H1 (cell line): ENCODE measurements at regions not wholly inside any gene's neighbourhood (a gene's known extent, or its start where the extent isn't known, plus 50 kb on each side); places are given as distances from the start of the nearest gene placed in this dataset.

Experiments used
- CTCF ChIA-PET: fragments of 300-600 bp; sonication (Branson Sonifier 250); formaldehyde crosslinking; loops from one replicate; lab custom pipeline; 2021; ENCODE audit not compliant: partially characterized antibody; lab: Charles Lee
- POLR2A ChIA-PET: fragments of 300-600 bp; sonication (Branson Sonifier 250); formaldehyde crosslinking; loops from one replicate; lab custom pipeline; 2021; ENCODE audit warnings: inconsistent platforms; ENCODE audit not compliant: partially characterized antibody; lab: Charles Lee
- DNase-seq, 2 experiments: peaks; one replicate each; pipeline versions ENCODE4 v3.0.0 to v3.0.0-alpha.2; 2010 to 2022; ENCODE audit warnings: low spot score in 2 of 2, low read depth in 1 of 2, mixed read lengths in 1 of 2
- FAIRE-seq: peaks from 2 replicates; lab custom pipeline; 2011; peaks lifted over from hg19 to GRCh38; lab: Jason Lieb, UNC
- H2AFZ ChIP-seq: 2 replicates; pipeline ENCODE4 v1.8.1; 2012; ENCODE audit warnings: low read length, inconsistent platforms
- H2AK5ac ChIP-seq: 2 replicates; pipeline ENCODE4 v1.6.1; 2013; ENCODE audit warnings: low read depth, low read length
- H2BK120ac ChIP-seq: replicated peaks from 2 replicates; pipeline ENCODE3; 2013; ENCODE audit warnings: low read depth, low read length, inconsistent platforms
- H2BK12ac ChIP-seq: 2 replicates; pipeline ENCODE4 v1.6.1; 2013; ENCODE audit warnings: low read depth, low read length
- H2BK15ac ChIP-seq: 2 replicates; pipeline ENCODE4 v1.6.1; 2013; ENCODE audit warnings: low read length
- H2BK20ac ChIP-seq: 2 replicates; pipeline ENCODE4 v1.6.1; 2013; ENCODE audit warnings: low read length
- H2BK5ac ChIP-seq: 2 replicates; pipeline ENCODE4 v1.6.1; 2013; ENCODE audit warnings: low read depth, low read length
- H3K14ac ChIP-seq: 2 replicates; pipeline ENCODE4 v1.6.1; 2013; ENCODE audit warnings: inconsistent platforms; ENCODE audit not compliant: insufficient read length
- H3K18ac ChIP-seq: 2 replicates; pipeline ENCODE4 v1.6.1; 2013; ENCODE audit warnings: low read length; ENCODE audit errors: extremely low read depth
- H3K23ac ChIP-seq: 2 replicates; pipeline ENCODE4 v1.6.1; 2013; ENCODE audit warnings: inconsistent platforms; ENCODE audit not compliant: insufficient read length
- H3K23me2 ChIP-seq: 2 replicates; pipeline ENCODE4 v1.6.1; 2013; ENCODE audit warnings: low read depth, low read length
- H3K27ac ChIP-seq: 2 replicates; pipeline ENCODE4 v1.6.1; 2011; ENCODE audit warnings: low read depth, low read length, inconsistent platforms
- H3K27me3 ChIP-seq, 4 experiments: replicated peaks in 1 of 4; 1 replicate in 1 of 4; 2 replicates in 3 of 4; pipeline versions ENCODE4 v1.6.1 to v1.8.1; 2011 to 2013; ENCODE audit warnings: low read length in 3 of 4, mild to moderate bottlenecking in 3 of 4, inconsistent platforms in 2 of 4, mixed read lengths in 2 of 4, moderate library complexity in 1 of 4; ENCODE audit not compliant: control insufficient read depth in 3 of 4, insufficient read depth in 3 of 4; ENCODE audit errors: extremely low read depth in 1 of 4
- H3K36me3 ChIP-seq, 4 experiments: 2 replicates each; pipeline versions ENCODE4 v1.6.1 to v1.8.1; 2011 to 2013; ENCODE audit warnings: mild to moderate bottlenecking in 4 of 4, low read length in 3 of 4, moderate library complexity in 2 of 4, control low read depth in 1 of 4, inconsistent platforms in 1 of 4; ENCODE audit not compliant: insufficient read depth in 4 of 4, control insufficient read depth in 2 of 4
- H3K4ac ChIP-seq: replicated peaks from 2 replicates; pipeline ENCODE3; 2013; ENCODE audit warnings: low read length, low read depth, mixed read lengths, inconsistent platforms; ENCODE audit not compliant: insufficient read length
- H3K4me1 ChIP-seq, 4 experiments: replicated peaks in 1 of 4; 1 replicate in 1 of 4; 2 replicates in 3 of 4; pipeline versions ENCODE4 v1.6.1 to v1.8.1; 2011 to 2013; ENCODE audit warnings: low read length in 3 of 4, inconsistent platforms in 2 of 4, mixed read lengths in 1 of 4; ENCODE audit not compliant: insufficient read depth in 4 of 4, control insufficient read depth in 3 of 4
- H3K4me2 ChIP-seq, 2 experiments: 2 replicates each; pipeline versions ENCODE4 v1.6.1 to v1.8.1; 2011 to 2013; ENCODE audit warnings: low read depth in 2 of 2, low read length in 2 of 2, control low read depth in 1 of 2, inconsistent platforms in 1 of 2, mild to moderate bottlenecking in 1 of 2; ENCODE audit not compliant: insufficient read depth in 1 of 2
- H3K4me3 ChIP-seq, 4 experiments: fragments of 200-600, 300-600 bp in 1 of 4; sonication (generic), shearing (Covaris generic), sonication (Bioruptor Twin) in 1 of 4; 2 replicates each; pipeline versions ENCODE4 v1.5.1 to v1.8.1; 2011 to 2016; ENCODE audit warnings: low read length in 4 of 4, low read depth in 3 of 4, control low read depth in 2 of 4, inconsistent platforms in 2 of 4, mild to moderate bottlenecking in 2 of 4, mixed read lengths in 1 of 4, moderate library complexity in 1 of 4; ENCODE audit not compliant: insufficient read depth in 2 of 4; ENCODE audit errors: extremely low read depth in 1 of 4
- H3K56ac ChIP-seq: replicated peaks from 2 replicates; pipeline ENCODE3; 2013; ENCODE audit warnings: low read depth, mild to moderate bottlenecking, mixed read lengths, low read length, inconsistent platforms; ENCODE audit not compliant: insufficient read length
- H3K79me1 ChIP-seq: 2 replicates; pipeline ENCODE4 v1.6.1; 2013; ENCODE audit warnings: low read depth, low read length, control low read depth
- H3K79me2 ChIP-seq, 2 experiments: 2 replicates each; pipeline versions ENCODE4 v1.6.1 to v1.8.1; 2012 to 2013; ENCODE audit warnings: low read length in 2 of 2, mild to moderate bottlenecking in 2 of 2, inconsistent platforms in 1 of 2; ENCODE audit not compliant: insufficient read depth in 2 of 2, control insufficient read depth in 1 of 2
- H3K9ac ChIP-seq, 4 experiments: replicated peaks in 1 of 4; 1 replicate in 1 of 4; 2 replicates in 3 of 4; pipeline versions ENCODE4 v1.6.1 to v1.8.1; 2011 to 2013; ENCODE audit warnings: low read depth in 3 of 4, low read length in 3 of 4, control low read depth in 2 of 4, mild to moderate bottlenecking in 2 of 4, moderate library complexity in 2 of 4, inconsistent platforms in 1 of 4; ENCODE audit errors: extremely low read depth in 1 of 4
- H3K9me3 ChIP-seq, 2 experiments: 2 replicates each; pipeline versions ENCODE4 v1.6.1 to v1.8.1; 2012 to 2013; ENCODE audit warnings: mild to moderate bottlenecking in 2 of 2, moderate library complexity in 2 of 2, control low read depth in 1 of 2, inconsistent platforms in 1 of 2, low read depth in 1 of 2, low read length in 1 of 2, mixed read lengths in 1 of 2; ENCODE audit not compliant: insufficient read depth in 2 of 2
- H4K20me1 ChIP-seq, 2 experiments: replicated peaks in 1 of 2; 2 replicates each; pipeline versions ENCODE3 to v1.8.1; 2011 to 2013; ENCODE audit warnings: inconsistent platforms in 2 of 2, low read length in 2 of 2, mild to moderate bottlenecking in 1 of 2; ENCODE audit not compliant: insufficient read depth in 2 of 2, control insufficient read depth in 1 of 2
- H4K5ac ChIP-seq: 2 replicates; pipeline ENCODE4 v1.6.1; 2013; ENCODE audit warnings: low read length, low read depth, mixed read lengths, inconsistent platforms; ENCODE audit not compliant: insufficient read length
- H4K8ac ChIP-seq: 2 replicates; pipeline ENCODE4 v1.8.0; 2013; ENCODE audit warnings: mild to moderate bottlenecking, moderate library complexity, low read length, inconsistent platforms; ENCODE audit not compliant: insufficient read depth; ENCODE audit errors: extremely low read depth
- H4K91ac ChIP-seq: replicated peaks from 2 replicates; pipeline ENCODE3; 2013; ENCODE audit warnings: low read length, mixed read lengths, inconsistent platforms; ENCODE audit not compliant: insufficient read length
- GTF2F1 ChIP-seq: IDR thresholded peaks from 2 replicates; pipeline ENCODE4 v1.6.1; 2012; ENCODE audit warnings: low read depth, low read length, improper control_type of control experiment, borderline replicate concordance
- HDAC2 ChIP-seq, 2 experiments: fragments of 300-600 bp in 1 of 2; sonication (generic) in 1 of 2; IDR thresholded peaks; 2 replicates each; pipeline ENCODE4 v1.6.1; 2011 to 2012; ENCODE audit warnings: low read depth in 2 of 2, low read length in 2 of 2, mild to moderate bottlenecking in 2 of 2, moderate library complexity in 2 of 2, borderline replicate concordance in 1 of 2, inconsistent platforms in 1 of 2
- SP4 ChIP-seq: IDR thresholded peaks from 2 replicates; pipeline ENCODE4 v1.6.1; 2012; ENCODE audit warnings: low read length, inconsistent platforms
- WGBS, 2 experiments: shearing (Covaris generic) in 1 of 2; methylation state at CpG; one replicate each; pipeline versions ENCODE4 v1.1.6 to v1.1.7; 2013 to 2015; ENCODE audit warnings: low lambda C conversion rate in 2 of 2, mixed read lengths in 2 of 2, inconsistent platforms in 1 of 2, low coverage in 1 of 2, missing lambda C conversion rate in 1 of 2; ENCODE audit not compliant: insufficient replicate concordance in 2 of 2, insufficient coverage in 1 of 2, insufficient read length in 1 of 2; ENCODE audit errors: extremely low coverage in 1 of 2, missing lambda C conversion rate in 1 of 2; 5-methylcytosine and 5-hydroxymethylcytosine counted together

GRCh38 chr4:183563874-183564273, 59.0 kb downstream of the ING2 start:
- no peak overlapping the region for H2BK5ac ChIP-seq
- no peak overlapping the region for H3K23ac ChIP-seq
- no peaks in the 10 kb centered on the region for H3K79me1 ChIP-seq
- no peak overlapping the region for H2AK5ac ChIP-seq
- 81% methylated on average over 5 of the region's 5 CpGs; no CpG with 5 or more reads in 1 of the 2 experiments for WGBS, 2 experiments
- H3K79me2 ChIP-seq, result no peaks in the 10 kb centered on the region
- no peak overlapping the region; the same call in 1 of the 2 replicates for H2AFZ ChIP-seq
- peaks cover 2% of the 10 kb centered on the region; the same call in 1 of the 2 replicates for H3K23me2 ChIP-seq
- no peak overlapping the region for H4K5ac ChIP-seq
- H3K4me3 ChIP-seq, result no peak overlapping the region
- ChIA-PET POLR2A (no interaction called here), CTCF (interaction anchor here (0.6 to 1.7 kb wide), 7 partner anchors 23 to 287 kb away, joined by 3 to 8 read pairs (median 4); no protein-coding TSS in a partner anchor)
- no peak for DNase-seq
- H3K18ac ChIP-seq, result no peak overlapping the region
- no peak overlapping the region for H2BK20ac ChIP-seq
- H3K9ac ChIP-seq, result no peak overlapping the region
- FAIRE-seq, result no peak
- no peak overlapping the region for H2BK15ac ChIP-seq
- no peak overlapping the region for H3K4ac ChIP-seq
- H3K4me2 ChIP-seq, result no peak overlapping the region
- no peaks in the 10 kb centered on the region for H3K27me3 ChIP-seq
- no peak overlapping the region for H3K14ac ChIP-seq
- no peaks in the 10 kb centered on the region for H4K20me1 ChIP-seq
- H2BK12ac ChIP-seq, result no peak overlapping the region
- H4K91ac ChIP-seq, result no peak overlapping the region
- H3K4me1 ChIP-seq, result no peaks in the 10 kb centered on the region
- no peak overlapping the region for H4K8ac ChIP-seq
- no peak overlapping the region for H3K27ac ChIP-seq
- H3K36me3 ChIP-seq, result no peaks in the 10 kb centered on the region
- H3K56ac ChIP-seq, result no peak overlapping the region
- H2BK120ac ChIP-seq, result no peak overlapping the region
- H3K9me3 ChIP-seq, result no peaks in the 10 kb centered on the region
- no peak for TF ChIP-seq HDAC2 (IDR thresholded peaks at IDR 0.05; ENCODE audit: borderline replicate concordance in 1 of 2, low read depth in 2 of 2, low read length in 2 of 2)
- TF ChIP-seq GTF2F1, result no peak
- TF ChIP-seq SP4, result no peak
